ENCODE measurements at regions not wholly inside any gene's neighbourhood (a gene's known extent, or its start where the extent isn't known, plus 50 kb on each side); places are given as distances from the start of the nearest gene placed in this dataset.

DNA sequence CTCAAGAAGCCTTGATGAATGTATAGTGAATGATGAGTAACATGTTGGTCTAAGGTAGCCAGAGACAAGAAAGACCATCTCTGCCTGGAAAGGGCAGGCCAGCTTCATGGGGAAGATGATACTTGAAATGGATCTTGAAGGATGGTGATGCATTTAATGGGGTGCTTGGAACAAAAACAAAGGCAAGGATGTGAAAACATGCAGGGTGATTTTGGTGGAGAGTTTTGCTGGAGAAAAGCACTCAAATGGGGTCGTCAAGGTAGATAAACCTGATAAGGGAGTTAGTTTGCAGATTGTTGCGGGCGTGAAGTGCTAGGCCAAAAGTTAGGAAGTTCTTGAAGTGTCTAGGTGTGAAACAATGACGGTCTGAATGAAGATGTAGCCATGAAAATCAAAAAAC is 205.4 kb downstream of the HLX start:
- TF ChIP-seq, protein P1, sequence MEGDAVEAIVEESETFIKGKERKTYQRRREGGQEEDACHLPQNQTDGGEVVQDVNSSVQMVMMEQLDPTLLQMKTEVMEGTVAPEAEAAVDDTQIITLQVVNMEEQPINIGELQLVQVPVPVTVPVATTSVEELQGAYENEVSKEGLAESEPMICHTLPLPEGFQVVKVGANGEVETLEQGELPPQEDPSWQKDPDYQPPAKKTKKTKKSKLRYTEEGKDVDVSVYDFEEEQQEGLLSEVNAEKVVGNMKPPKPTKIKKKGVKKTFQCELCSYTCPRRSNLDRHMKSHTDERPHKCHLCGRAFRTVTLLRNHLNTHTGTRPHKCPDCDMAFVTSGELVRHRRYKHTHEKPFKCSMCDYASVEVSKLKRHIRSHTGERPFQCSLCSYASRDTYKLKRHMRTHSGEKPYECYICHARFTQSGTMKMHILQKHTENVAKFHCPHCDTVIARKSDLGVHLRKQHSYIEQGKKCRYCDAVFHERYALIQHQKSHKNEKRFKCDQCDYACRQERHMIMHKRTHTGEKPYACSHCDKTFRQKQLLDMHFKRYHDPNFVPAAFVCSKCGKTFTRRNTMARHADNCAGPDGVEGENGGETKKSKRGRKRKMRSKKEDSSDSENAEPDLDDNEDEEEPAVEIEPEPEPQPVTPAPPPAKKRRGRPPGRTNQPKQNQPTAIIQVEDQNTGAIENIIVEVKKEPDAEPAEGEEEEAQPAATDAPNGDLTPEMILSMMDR (IDR thresholded peaks at IDR 0.05; ENCODE audit: low read length), result no peak
- TF ChIP-seq EZH2 (IDR thresholded peaks at IDR 0.05; ENCODE audit: borderline replicate concordance, low read length), result no peak
- no peaks in the 10 kb centered on the region for H3K9me2 ChIP-seq (ENCODE audit: low read depth, low read length)

DNA sequence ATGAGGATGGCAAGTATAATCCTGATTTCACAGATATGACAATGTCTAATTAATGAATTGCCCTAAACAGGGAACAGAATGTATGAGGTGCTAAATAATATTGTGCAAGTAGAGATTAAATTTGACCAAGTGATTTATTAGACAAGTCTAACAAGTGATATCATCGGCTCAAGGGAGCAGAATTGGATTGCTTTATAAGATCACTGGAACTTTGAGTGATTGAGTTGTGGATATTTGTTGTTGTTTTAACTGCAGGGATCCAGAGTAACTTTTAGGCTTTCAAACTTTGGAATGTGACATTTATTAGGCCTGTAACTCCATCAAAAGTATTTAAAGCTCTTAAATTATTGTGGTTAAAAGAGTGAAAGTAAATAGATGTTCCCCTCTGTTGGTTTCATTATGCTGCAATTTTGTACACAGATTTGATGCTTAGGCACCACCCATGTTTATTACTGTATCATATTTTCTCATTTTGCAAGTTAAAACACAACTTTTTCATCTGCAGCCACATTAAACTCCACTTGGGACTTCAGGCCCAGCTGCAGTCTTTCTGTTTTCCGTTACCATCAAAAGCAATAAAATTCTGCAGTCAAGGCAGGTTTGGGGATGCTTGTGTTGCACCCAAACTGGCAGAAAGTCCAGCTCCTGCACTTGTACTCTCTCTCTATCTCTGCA is 206.6 kb downstream of the HLX start:
- Histone ChIP-seq H3K36me3 (ENCODE audit: insufficient read depth, low read length) (no peaks in the 10 kb centered on the region), H3K27me3 (ENCODE audit: insufficient read depth, low read length) (no peaks in the 10 kb centered on the region), H3K27ac (ENCODE audit: low read depth, low read length, poor library complexity, severe bottlenecking) (no peak overlapping the region), H3F3A (ENCODE audit: insufficient read depth, low read length) (no peaks in the 10 kb centered on the region), H3K9me2 (ENCODE audit: low read depth, low read length) (no peaks in the 10 kb centered on the region), H3K4me3 (ENCODE audit: low read depth, low read length, poor library complexity, severe bottlenecking) (no peak overlapping the region), H3K4me2 (ENCODE audit: low read length) (no peak overlapping the region), H2AFZ (ENCODE audit: low read length) (no peak overlapping the region), H3K4me1 (ENCODE audit: insufficient read depth, low read length, severe bottlenecking) (no peaks in the 10 kb centered on the region), H3K9ac (ENCODE audit: low read length) (no peak overlapping the region), H3K79me2 (ENCODE audit: insufficient read depth, low read length) (no peaks in the 10 kb centered on the region), H3K9me3 (ENCODE audit: low read length) (no peaks in the 10 kb centered on the region), H4K20me1 (ENCODE audit: insufficient read depth, low read length) (no peaks in the 10 kb centered on the region)
- TF ChIP-seq, protein P1 (IDR thresholded peaks at IDR 0.05; ENCODE audit: low read length), result no peak
- TF ChIP-seq EZH2 (IDR thresholded peaks at IDR 0.05; ENCODE audit: borderline replicate concordance, low read length), result no peak

More for the DNA sequence above, 205.4 kb downstream of the HLX start:
- Histone ChIP-seq H3K79me2 (ENCODE audit: insufficient read depth, low read length) (no peaks in the 10 kb centered on the region), H3K4me1 (ENCODE audit: insufficient read depth, low read length, severe bottlenecking) (no peaks in the 10 kb centered on the region), H4K20me1 (ENCODE audit: insufficient read depth, low read length) (no peaks in the 10 kb centered on the region), H3K27ac (ENCODE audit: low read depth, low read length, poor library complexity, severe bottlenecking) (no peak overlapping the region), H3F3A (ENCODE audit: insufficient read depth, low read length) (no peaks in the 10 kb centered on the region), H3K36me3 (ENCODE audit: insufficient read depth, low read length) (no peaks in the 10 kb centered on the region), H3K9me3 (ENCODE audit: low read length) (no peaks in the 10 kb centered on the region), H3K4me3 (ENCODE audit: low read depth, low read length, poor library complexity, severe bottlenecking) (no peak overlapping the region), H3K4me2 (ENCODE audit: low read length) (no peak overlapping the region), H3K9ac (ENCODE audit: low read length) (no peak overlapping the region), H3K27me3 (ENCODE audit: insufficient read depth, low read length) (no peaks in the 10 kb centered on the region), H2AFZ (ENCODE audit: low read length) (no peak overlapping the region)

DNA sequence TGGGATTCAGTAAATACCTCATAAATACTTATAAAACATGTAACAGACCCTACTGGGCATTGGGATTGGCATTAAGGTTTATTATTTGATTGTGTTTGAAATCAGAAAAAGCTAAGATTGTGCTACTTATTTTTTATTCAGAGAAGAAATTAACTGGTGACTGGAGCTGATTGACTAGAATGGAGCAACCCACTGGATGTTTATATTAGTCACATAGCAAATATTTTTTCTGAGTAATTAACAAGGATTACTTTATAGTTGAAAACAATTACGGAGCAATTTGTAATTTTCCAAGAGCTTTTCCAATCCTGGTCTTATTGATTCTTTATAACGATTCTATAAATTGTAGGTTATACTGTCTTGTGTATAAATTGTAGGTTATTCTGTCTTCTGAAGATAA is 208.7 kb downstream of the HLX start:
- Histone ChIP-seq H3K79me2 (ENCODE audit: insufficient read depth, low read length) (no peaks in the 10 kb centered on the region), H3K4me2 (ENCODE audit: low read length) (no peak overlapping the region)

More for the DNA sequence above, 208.7 kb downstream of the HLX start:
- Histone ChIP-seq H3K4me1 (ENCODE audit: insufficient read depth, low read length, severe bottlenecking) (no peaks in the 10 kb centered on the region), H3K36me3 (ENCODE audit: insufficient read depth, low read length) (no peaks in the 10 kb centered on the region), H3K9me2 (ENCODE audit: low read depth, low read length) (no peaks in the 10 kb centered on the region), H3K9ac (ENCODE audit: low read length) (no peak overlapping the region), H3F3A (ENCODE audit: insufficient read depth, low read length) (no peaks in the 10 kb centered on the region), H3K27ac (ENCODE audit: low read depth, low read length, poor library complexity, severe bottlenecking) (no peak overlapping the region), H3K9me3 (ENCODE audit: low read length) (no peaks in the 10 kb centered on the region), H4K20me1 (ENCODE audit: insufficient read depth, low read length) (no peaks in the 10 kb centered on the region), H3K27me3 (ENCODE audit: insufficient read depth, low read length) (no peaks in the 10 kb centered on the region), H2AFZ (ENCODE audit: low read length) (no peak overlapping the region), H3K4me3 (ENCODE audit: low read depth, low read length, poor library complexity, severe bottlenecking) (no peak overlapping the region)
- TF ChIP-seq, protein P1 (IDR thresholded peaks at IDR 0.05; ENCODE audit: low read length), result no peak
- no peak for TF ChIP-seq EZH2 (IDR thresholded peaks at IDR 0.05; ENCODE audit: borderline replicate concordance, low read length)
